SK-N-SH (cell line): ENCODE measurements at regions not wholly inside any gene's neighbourhood (a gene's known extent, or its start where the extent isn't known, plus 50 kb on each side); places are given as distances from the start of the nearest gene placed in this dataset.

Experiments
- CTCF ChIA-PET: fragments of 300-600, 350-600 bp; formaldehyde crosslinking; extraction: SDS; loops from one replicate; lab custom pipeline; 2021; lab: Yijun Ruan, JAX
- POLR2A ChIA-PET: fragments of 350-600 bp; sonication (Branson Sonifier 250); formaldehyde crosslinking; extraction: SDS; loops from one replicate; lab custom pipeline; 2020; ENCODE audit warnings: antibody characterized with exemption, inconsistent platforms; lab: Yijun Ruan, JAX
- DNase-seq: peaks from one replicate; pipeline ENCODE4 v3.0.0; 2012
- H2AFZ ChIP-seq: fragments of 200-600 bp; sonication (generic); 2 replicates; pipeline ENCODE4 v1.8.1; 2016; ENCODE audit warnings: antibody characterized with exemption, mild to moderate bottlenecking, low read depth
- H3F3A ChIP-seq: fragments of 200-600 bp; sonication (generic); replicated peaks from 2 replicates; pipeline ENCODE3; 2016; ENCODE audit warnings: antibody characterized with exemption, mild to moderate bottlenecking; ENCODE audit not compliant: insufficient read depth
- H3K27ac ChIP-seq, 2 experiments: fragments of 200-500 bp in 1 of 2; fragments of 200-600 bp in 1 of 2; sonication (Bioruptor generic) in 1 of 2; sonication (generic), shearing (Covaris generic) in 1 of 2; 2 replicates each; pipeline versions ENCODE4 v1.5.1 to v1.6.1; 2014 to 2016; ENCODE audit warnings: low read depth in 2 of 2, inconsistent platforms in 1 of 2, low read length in 1 of 2, mild to moderate bottlenecking in 1 of 2, mixed read lengths in 1 of 2
- H3K27me3 ChIP-seq: fragments of 200-600 bp; sonication (generic), shearing (Covaris generic); 2 replicates; pipeline ENCODE4 v1.6.1; 2016; ENCODE audit warnings: mixed run types; ENCODE audit not compliant: insufficient read depth
- H3K36me3 ChIP-seq, 2 experiments: fragments of 200-500 bp in 1 of 2; fragments of 200-600 bp in 1 of 2; sonication (Bioruptor generic) in 1 of 2; sonication (generic) in 1 of 2; replicated peaks in 1 of 2; 2 replicates each; pipeline versions ENCODE3 to v1.5.1; 2014 to 2016; ENCODE audit warnings: low read length in 1 of 2, mild to moderate bottlenecking in 1 of 2; ENCODE audit not compliant: insufficient read depth in 2 of 2, control insufficient read depth in 1 of 2
- H3K4me1 ChIP-seq, 2 experiments: fragments of 200-500 bp in 1 of 2; fragments of 200-600 bp in 1 of 2; sonication (Bioruptor generic) in 1 of 2; sonication (generic), shearing (Covaris generic) in 1 of 2; 2 replicates each; pipeline versions ENCODE4 v1.5.1 to v1.6.1; 2014 to 2016; ENCODE audit warnings: low read depth in 1 of 2, low read length in 1 of 2, mixed run types in 1 of 2; ENCODE audit not compliant: insufficient read depth in 2 of 2, control insufficient read depth in 1 of 2
- H3K4me2 ChIP-seq: fragments of 200-600 bp; sonication (generic), shearing (Covaris generic); 2 replicates; pipeline ENCODE4 v1.6.1; 2017; ENCODE audit warnings: mixed run types
- H3K4me3 ChIP-seq, 2 experiments: fragments of 200-500 bp in 1 of 2; fragments of 200-600 bp in 1 of 2; sonication (Bioruptor generic) in 1 of 2; sonication (generic), shearing (Covaris generic) in 1 of 2; 2 replicates each; pipeline versions ENCODE4 v1.5.1 to v1.8.1; 2014 to 2016; ENCODE audit warnings: low read depth in 2 of 2, inconsistent platforms in 1 of 2, low read length in 1 of 2, mild to moderate bottlenecking in 1 of 2, mixed read lengths in 1 of 2, moderate library complexity in 1 of 2
- H3K79me2 ChIP-seq: fragments of 200-600 bp; sonication (generic); 2 replicates; pipeline ENCODE4 v1.8.1; 2017; ENCODE audit warnings: mild to moderate bottlenecking; ENCODE audit not compliant: insufficient read depth
- H3K9ac ChIP-seq: fragments of 200-600 bp; sonication (generic); 2 replicates; pipeline ENCODE4 v1.6.1; 2017; ENCODE audit warnings: mixed run types
- H3K9me2 ChIP-seq: fragments of 200-600 bp; sonication (generic); 2 replicates; pipeline ENCODE4 v1.6.1; 2017; ENCODE audit warnings: mixed run types
- H3K9me3 ChIP-seq: fragments of 200-600 bp; sonication (generic); 2 replicates; pipeline ENCODE4 v1.6.1; 2017; ENCODE audit warnings: mixed run types, mild to moderate bottlenecking, moderate library complexity
- H4K20me1 ChIP-seq: fragments of 200-600 bp; sonication (generic); 2 replicates; pipeline ENCODE4 v1.6.1; 2017; ENCODE audit warnings: mild to moderate bottlenecking, mixed run types; ENCODE audit not compliant: insufficient read depth
- CTCF ChIP-seq: fragments of 200-600 bp; sonication (generic); IDR thresholded peaks from 2 replicates; pipeline ENCODE4 v1.6.1; 2017; ENCODE audit warnings: antibody characterized with exemption, mild to moderate bottlenecking, moderate library complexity
- EZH2phosphoT487 ChIP-seq: fragments of 200-600 bp; sonication (generic); IDR thresholded peaks from 2 replicates; pipeline ENCODE4 v1.6.1; 2017; ENCODE audit warnings: low read depth, mixed run types, mild to moderate bottlenecking, antibody characterized with exemption, moderate library complexity, borderline replicate concordance
- GATA2 ChIP-seq: sonication (generic); formaldehyde crosslinking; IDR thresholded peaks from 2 replicates; pipeline ENCODE4 v1.5.0; 2020; ENCODE audit warnings: mild to moderate bottlenecking, missing genetic modification reagents
- IRF3 ChIP-seq: fragments of 150-350 bp; IDR thresholded peaks from 2 replicates; pipeline ENCODE4 v1.6.1; 2016; ENCODE audit warnings: mild to moderate bottlenecking, low read depth, low read length
- MXI1 ChIP-seq: IDR thresholded peaks from 2 replicates; pipeline ENCODE4 v1.6.1; 2012; ENCODE audit warnings: mild to moderate bottlenecking, low read depth, low read length, improper control_type of control experiment
- PBX3 ChIP-seq: IDR thresholded peaks from 2 replicates; pipeline ENCODE4; 2012
- RFX5 ChIP-seq: IDR thresholded peaks from 2 replicates; pipeline ENCODE4 v1.6.1; 2012; ENCODE audit warnings: mild to moderate bottlenecking, improper control_type of control experiment, low read length
- RXRA ChIP-seq: IDR thresholded peaks from 2 replicates; pipeline ENCODE4 v1.4.0; 2012; ENCODE audit warnings: low read depth, mild to moderate bottlenecking, borderline replicate concordance
- SIN3A ChIP-seq: IDR thresholded peaks from 2 replicates; pipeline ENCODE4 v1.6.1; 2012; ENCODE audit warnings: low read depth, mild to moderate bottlenecking, low read length, moderate library complexity, borderline replicate concordance
- TEAD4 ChIP-seq: IDR thresholded peaks from 2 replicates; pipeline ENCODE4 v1.4.0; 2012; ENCODE audit warnings: mild to moderate bottlenecking, borderline replicate concordance; ENCODE audit not compliant: insufficient read depth
- USF2 ChIP-seq: fragments of 150-350 bp; IDR thresholded peaks from 2 replicates; pipeline ENCODE4 v1.6.1; 2017; ENCODE audit warnings: antibody characterized with exemption, low read length, low read depth, borderline replicate concordance
- YY1 ChIP-seq: IDR thresholded peaks from 2 replicates; pipeline ENCODE4 v1.4.0; 2012; ENCODE audit warnings: low read depth, mild to moderate bottlenecking
- ZBTB33 ChIP-seq: IDR thresholded peaks from 2 replicates; pipeline ENCODE4 v1.4.0; 2012; ENCODE audit warnings: low read depth, borderline replicate concordance
- WGBS: methylation state at CpG from one replicate; pipeline ENCODE4 v1.1.6; 2017; ENCODE audit warnings: low lambda C conversion rate; 5-methylcytosine and 5-hydroxymethylcytosine counted together

GRCh38 chr18:64207820-64208219 is 58.9 kb upstream of the LINC00305 start:
- TF ChIP-seq IRF3 (no peak), ZBTB33 (no peak), GATA2 (no peak), CTCF (no peak), RFX5 (no peak), USF2 (no peak), SIN3A (no peak), EZH2phosphoT487 (no peak), RXRA (no peak), MXI1 (no peak), YY1 (no peak), TEAD4 (no peak), PBX3 (no peak)
- no peaks in the 10 kb centered on the region for H3K36me3 ChIP-seq
- 51% methylated on average over 5 of the region's 5 CpGs for WGBS

More at GRCh38 chr18:64207820-64208219, 58.9 kb upstream of the LINC00305 start:
- Histone ChIP-seq H3K27ac (no peak overlapping the region), H3K9ac (no peak overlapping the region), H3K27me3 (no peaks in the 10 kb centered on the region), H3K79me2 (no peaks in the 10 kb centered on the region), H3K4me2 (no peak overlapping the region), H2AFZ (no peak overlapping the region; the same call in 1 of the 2 replicates), H3F3A (no peaks in the 10 kb centered on the region), H3K9me3 (no peaks in the 10 kb centered on the region), H3K4me3 (no peak overlapping the region), H4K20me1 (no peaks in the 10 kb centered on the region), H3K9me2 (no peaks in the 10 kb centered on the region), H3K4me1 (no peaks in the 10 kb centered on the region)
- no peak for DNase-seq
- CTCF ChIA-PET = no interaction called here
- POLR2A ChIA-PET = no interaction called here
